Head of caudate nucleus (tissue), 42 donors: ENCODE measurements at regions not wholly inside any gene's neighbourhood (a gene's known extent, or its start where the extent isn't known, plus 50 kb on each side); places are given as distances from the start of the nearest gene placed in this dataset.
"Not testable (repeated sequence)": the region's sequence is repeated elsewhere in the genome, so short reads cannot be mapped to it uniquely, and the experiment has no call there.

Source experiments
- DNase-seq, 42 donors: peaks; one replicate each; pipeline versions ENCODE4 v3.0.0 to v3.0.0-alpha.2; 2020 to 2021; ENCODE audit warnings: mixed read lengths in 7 of 42
- intact Hi-C: fragments of 100-400 bp; cut with DNase I; formaldehyde crosslinking; loops from one replicate; pipeline ENCODE4 v1.15.0; 2022

DNA sequence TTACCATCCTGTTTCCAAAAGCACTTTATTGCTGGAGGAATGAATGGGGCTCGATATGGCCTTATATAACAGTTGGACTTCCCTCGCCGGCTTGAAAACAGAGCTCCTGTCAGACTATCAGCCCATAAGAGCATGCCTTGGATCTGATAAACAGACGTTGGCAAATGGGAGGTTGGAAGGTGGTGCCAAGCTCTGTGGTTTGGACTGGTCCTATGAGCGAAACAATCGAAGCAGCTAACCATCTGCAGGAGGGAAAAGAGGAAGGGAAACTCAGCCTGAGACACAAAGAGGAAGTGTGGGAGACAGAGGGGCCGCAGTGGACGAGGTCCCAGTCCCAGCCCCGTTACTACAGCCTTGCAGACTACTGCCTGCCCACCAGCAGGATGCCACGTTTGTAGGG is 92.9 kb downstream of the TFAP2C start:
- intact Hi-C loops = no loop called here
- DNase-seq = peak in 5 of 42 donors; percentile 4 to 41 (median 7)

DNA sequence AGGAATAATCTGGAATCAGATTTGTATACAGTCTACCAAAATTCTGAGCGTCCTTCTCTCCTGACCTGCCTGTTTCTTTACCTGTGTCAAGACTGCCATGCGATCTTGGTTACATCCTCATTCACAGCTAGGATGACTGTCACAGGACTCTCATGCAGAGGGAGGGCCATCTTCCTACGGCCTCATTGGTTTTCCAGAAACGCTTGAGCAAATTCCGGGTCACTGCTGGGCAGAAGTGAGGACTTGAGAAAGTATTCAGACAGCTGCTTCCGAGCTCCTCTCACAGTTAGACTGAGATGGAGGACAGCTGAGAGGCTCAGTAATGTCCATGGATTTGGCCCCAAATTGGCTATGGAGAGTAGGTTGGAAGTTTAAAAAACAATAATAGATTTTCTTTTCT is 94.2 kb downstream of the TFAP2C start:
- no peak for DNase-seq
- intact Hi-C loops = no loop called here

DNA sequence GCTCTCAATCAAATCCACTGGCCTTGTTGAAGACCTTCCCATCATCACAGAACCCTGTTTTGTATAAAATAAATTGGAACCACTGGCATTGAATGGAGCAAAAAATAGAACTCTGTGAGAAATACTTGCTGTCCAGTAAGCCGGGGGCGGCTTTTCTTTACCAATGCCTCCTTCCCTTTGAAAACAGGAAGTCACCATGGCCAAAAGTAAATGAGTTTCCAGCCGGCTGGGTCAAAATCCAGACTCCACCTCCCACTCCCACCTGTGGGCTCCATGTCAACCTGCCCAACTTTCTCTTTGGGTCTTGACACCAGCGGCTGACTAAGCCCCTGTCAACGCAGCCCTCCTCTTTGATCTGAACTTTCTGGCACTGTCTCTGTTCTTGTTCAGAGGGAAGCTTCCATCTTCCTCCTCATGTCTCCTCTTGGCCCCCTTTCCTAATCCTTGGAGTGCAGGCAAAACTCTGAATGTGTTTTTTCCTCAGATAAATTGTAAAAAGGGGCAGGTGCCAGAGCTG is 95.2 kb downstream of the TFAP2C start:
- intact Hi-C loops = no loop called here
- no peak for DNase-seq

DNA sequence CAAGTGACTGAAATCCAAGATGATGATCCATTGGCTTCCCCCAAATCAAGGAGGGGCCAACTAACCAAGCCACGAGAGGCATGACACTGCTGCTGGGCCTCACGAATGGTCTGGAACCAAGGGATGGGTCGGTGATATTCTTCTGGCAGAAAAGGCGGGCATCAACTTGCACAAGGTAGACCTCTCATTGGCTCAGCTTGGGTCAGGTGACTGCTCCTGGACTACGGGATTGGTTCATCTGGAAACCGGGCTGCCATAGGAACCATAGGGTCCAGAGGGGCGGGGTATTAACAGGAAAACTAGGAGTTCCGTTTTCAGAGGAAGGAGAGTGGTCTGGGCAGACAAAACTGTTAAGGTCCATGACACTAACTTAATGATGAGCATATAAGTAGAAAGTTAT is 100.9 kb downstream of the TFAP2C start:
- intact Hi-C loops = no loop called here

GRCh38 chr20:56730996-56731395 is 101.9 kb downstream of the TFAP2C start:
- DNase-seq = peak in 3 of 42 donors; percentile 4 to 19 (median 15)
- intact Hi-C loops = no loop called here

More for the DNA sequence above, 100.9 kb downstream of the TFAP2C start:
- no peak for DNase-seq

- intact Hi-C loops = no loop called here
- no peak for DNase-seq
Measured at GRCh38 chr20:56731476-56731875, 102.4 kb downstream of the TFAP2C start.

DNA sequence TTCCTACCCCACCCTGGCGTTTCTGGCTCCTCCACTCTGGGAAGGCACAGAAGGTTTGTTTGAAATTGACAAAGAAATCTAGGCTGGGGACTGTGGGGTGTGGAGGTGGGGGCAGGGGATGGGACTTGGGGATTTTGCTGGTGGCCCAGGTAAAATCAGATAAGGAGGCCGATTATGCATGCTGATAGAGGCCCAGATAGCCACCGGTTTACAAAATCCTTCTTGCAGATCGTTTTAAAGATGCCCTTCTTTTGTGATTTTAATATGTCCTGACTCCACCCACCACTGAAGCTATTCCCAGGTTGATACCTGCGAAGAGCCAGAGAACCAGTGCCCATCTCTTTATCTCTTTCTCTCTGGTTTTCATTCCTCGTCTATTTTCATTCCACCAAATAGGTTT is 104.9 kb downstream of the TFAP2C start:
- DNase-seq = no peak
- intact Hi-C loops = no loop called here

GRCh38 chr20:56735084-56735642 is 106.1 kb downstream of the TFAP2C start:
- DNase-seq = no peak
- intact Hi-C loops = no loop called here

DNA sequence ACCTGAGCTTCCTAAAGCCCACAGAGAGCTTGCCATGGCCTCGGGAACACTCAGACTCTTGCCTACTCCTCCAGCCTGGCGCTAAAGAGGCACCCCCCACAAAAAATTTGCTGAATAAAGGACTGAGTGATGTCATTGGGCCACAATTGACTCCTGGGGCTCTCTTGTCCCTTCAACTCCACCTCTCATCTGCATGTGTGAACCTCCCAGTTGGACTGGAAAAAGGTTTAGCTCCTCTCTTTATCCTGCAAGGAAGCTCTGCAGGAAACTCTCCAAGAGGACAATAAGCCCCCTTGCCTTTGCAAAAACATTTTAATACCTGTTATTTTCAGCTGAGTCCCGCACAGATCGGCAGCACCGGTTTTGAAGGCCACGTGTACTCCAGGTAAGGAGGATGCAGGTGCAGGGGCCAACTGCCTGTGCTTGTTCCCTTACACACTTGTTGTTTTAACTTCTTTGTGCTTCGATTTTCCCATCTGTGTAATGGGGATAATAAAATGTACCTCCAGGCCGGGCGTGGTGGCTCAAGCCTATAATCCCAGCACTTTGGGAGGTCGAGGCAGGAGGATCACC is 107.3 kb downstream of the TFAP2C start:
- intact Hi-C loops = no loop called here
- DNase-seq = no peak

- DNase-seq, intact Hi-C loops: not testable (repeated sequence)
Measured at GRCh38 chr20:56744325-56744821, 115.3 kb downstream of the TFAP2C start.

DNA sequence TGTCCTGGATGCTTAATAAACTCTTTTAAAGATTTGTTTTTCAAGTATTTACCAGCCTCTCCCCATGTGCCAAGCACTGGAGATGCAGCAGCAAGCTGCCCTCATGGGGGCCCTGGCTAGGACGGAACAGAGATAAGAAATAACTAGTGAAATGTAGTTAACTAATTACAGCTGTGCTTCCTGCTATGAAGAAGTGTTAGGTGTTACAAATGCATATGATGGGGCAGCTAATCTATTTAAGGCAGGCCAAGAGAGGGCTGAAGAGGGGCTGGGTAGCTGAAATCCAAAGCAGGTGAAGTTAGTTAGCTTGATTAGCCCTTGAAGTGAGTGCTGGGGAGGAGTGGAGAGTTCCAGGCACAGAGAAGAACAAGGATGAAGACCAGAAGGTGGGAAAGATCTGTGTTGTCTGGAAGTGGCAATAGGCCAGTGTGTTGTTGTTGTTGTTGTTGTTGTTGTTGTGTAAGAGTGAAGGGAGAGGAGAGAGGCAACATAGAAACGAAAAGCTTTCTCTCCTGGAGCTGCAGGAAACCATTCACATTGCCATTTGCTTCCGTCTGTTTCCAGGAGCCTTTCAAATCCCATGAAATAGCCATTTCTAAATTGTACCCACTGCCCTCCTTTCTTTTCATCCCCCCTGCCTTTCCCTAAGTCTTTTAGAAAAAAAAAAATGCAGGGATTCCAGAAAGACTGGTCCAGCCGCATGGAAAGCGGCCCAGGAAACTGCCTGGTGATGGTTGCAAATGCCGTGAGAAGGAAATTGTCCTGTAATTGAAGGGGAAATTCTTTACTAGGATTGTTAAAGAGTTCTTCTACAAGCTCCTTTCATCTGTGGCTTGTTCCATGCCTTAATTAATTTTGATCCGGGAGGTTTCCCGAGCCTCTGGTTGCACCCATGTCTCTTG is 119.6 kb downstream of the TFAP2C start:
- peak in 2 of 42 donors; percentile 4 to 10 for DNase-seq
- intact Hi-C loops = no loop called here

DNA sequence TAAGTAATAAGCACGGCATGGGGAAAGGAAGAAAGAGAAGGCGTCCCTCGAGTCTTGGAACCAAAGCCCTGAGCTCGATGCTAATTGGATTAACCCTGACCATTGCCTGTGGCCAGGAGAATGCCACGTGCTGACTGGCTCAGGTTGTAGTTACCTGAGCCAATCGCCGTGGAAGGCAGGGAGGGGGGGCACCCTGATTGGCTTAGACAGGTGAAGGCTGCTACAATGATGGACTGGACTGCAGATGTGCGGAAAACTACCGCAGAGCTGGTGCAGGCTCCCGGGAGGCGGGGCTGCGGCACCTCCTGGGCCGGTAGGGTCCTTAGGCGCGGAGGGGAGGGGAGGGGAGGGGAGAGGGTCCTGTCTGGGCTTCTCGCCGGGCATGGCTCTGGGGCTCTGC is 121.3 kb downstream of the TFAP2C start:
- intact Hi-C loops = no loop called here

GRCh38 chr20:56752274-56752673 is 123.2 kb downstream of the TFAP2C start:
- intact Hi-C loops = no loop called here
- DNase-seq = peak in 4 of 42 donors; percentile 3 to 61 (median 24)

More for the DNA sequence above, 121.3 kb downstream of the TFAP2C start:
- no peak for DNase-seq

DNA sequence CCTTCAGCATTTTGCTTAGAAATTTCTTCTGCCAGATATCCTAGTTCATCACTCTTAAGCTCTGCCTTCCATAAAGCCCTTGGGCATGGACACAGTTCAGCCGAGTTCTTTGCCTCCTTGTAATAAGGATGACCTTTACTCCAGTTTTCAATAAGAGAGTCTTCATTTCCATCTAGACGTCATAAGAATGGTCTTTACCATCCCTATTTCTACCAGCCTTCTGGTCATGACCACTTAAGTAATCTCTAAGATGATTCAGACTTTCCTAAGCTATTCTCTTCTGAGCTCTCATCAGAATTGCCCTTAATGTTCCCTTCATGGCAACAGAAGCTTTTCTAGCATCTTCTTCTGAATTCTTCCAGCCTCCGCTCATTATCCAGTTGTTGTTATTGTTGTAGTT is 126.1 kb downstream of the TFAP2C start:
- no peak for DNase-seq
- intact Hi-C loops = no loop called here

GRCh38 chr20:56756658-56757057 is 127.6 kb downstream of the TFAP2C start:
- intact Hi-C loops, DNase-seq: not testable (repeated sequence)

GRCh38 chr20:56758706-56759105 is 129.6 kb downstream of the TFAP2C start:
- DNase-seq = no peak
- intact Hi-C loops = no loop called here

- no peak for DNase-seq
- intact Hi-C loops = no loop called here
Measured at GRCh38 chr20:56759741-56760278, 130.7 kb downstream of the TFAP2C start.

GRCh38 chr20:56760610-56761009 is 131.5 kb downstream of the TFAP2C start:
- DNase-seq = no peak
- intact Hi-C loops = no loop called here

- DNase-seq = no peak
- intact Hi-C loops = no loop called here
Measured at GRCh38 chr20:56761393-56761792, 132.3 kb downstream of the TFAP2C start.

DNA sequence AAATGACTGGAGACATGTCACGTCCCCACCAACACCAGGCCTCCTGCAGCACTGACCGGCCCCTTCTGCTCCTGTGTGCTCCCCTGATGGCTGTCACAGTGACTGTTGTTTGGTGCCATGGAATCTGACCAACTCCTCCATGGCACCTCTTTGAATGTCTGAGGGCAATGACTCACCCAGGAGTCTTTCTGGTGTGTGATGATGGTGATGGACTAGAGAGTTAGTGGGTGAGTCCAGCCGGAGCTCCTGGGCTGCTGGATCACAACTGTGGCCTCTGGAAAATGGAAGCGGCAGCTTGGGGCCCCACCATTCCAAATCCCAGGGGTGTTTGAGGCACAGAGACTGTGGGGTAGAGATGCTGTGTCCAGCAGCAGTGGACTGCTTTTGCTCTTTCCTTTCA is 133.3 kb downstream of the TFAP2C start:
- no peak for DNase-seq
- intact Hi-C loops = no loop called here
